Stomach (tissue), 8 donors: ENCODE measurements at regions not wholly inside any gene's neighbourhood (a gene's known extent, or its start where the extent isn't known, plus 50 kb on each side); places are given as distances from the start of the nearest gene placed in this dataset.

Source experiments
- DNase-seq, 2 donors: peaks; one replicate each; pipeline versions ENCODE4 v3.0.0 to v3.0.0-alpha.2; 2013 to 2019
- H3K27ac ChIP-seq, 5 donors: fragments of 200-600 bp in 4 of 5; sonication (generic) in 4 of 5; one replicate each; pipeline ENCODE4 v1.5.1; 2013 to 2019; ENCODE audit warnings: mild to moderate bottlenecking in 1 of 5, moderate library complexity in 1 of 5
- H3K27me3 ChIP-seq, 3 donors: fragments of 200-600 bp; sonication (generic); one replicate each; pipeline ENCODE4 v1.5.1; 2017 to 2019; ENCODE audit warnings: mixed run types in 1 of 3
- H3K36me3 ChIP-seq, 4 donors: fragments of 200-600 bp; sonication (generic); 1 replicate in 3 of 4; 2 replicates in 1 of 4; pipeline ENCODE4 v1.5.1; 2016 to 2019
- H3K4me1 ChIP-seq, 4 donors: fragments of 200-600 bp; sonication (generic); one replicate each; pipeline ENCODE4 v1.5.1; 2016 to 2019
- H3K4me3 ChIP-seq, 4 donors: fragments of 200-600 bp; sonication (generic) in 3 of 4; one replicate each; pipeline ENCODE4 v1.5.1; 2016 to 2019; ENCODE audit warnings: mild to moderate bottlenecking in 1 of 4
- H3K9me3 ChIP-seq, 4 donors: fragments of 200-600 bp; sonication (generic); one replicate each; pipeline ENCODE4 v1.5.1; 2016 to 2019
- CTCF ChIP-seq, 7 experiments: fragments of 450-650 bp in 4 of 7; fragments of 200-600 bp in 3 of 7; sonication (generic) in 3 of 7; IDR thresholded peaks; one replicate each; pipeline ENCODE4 v1.5.1; 2016 to 2019; ENCODE audit warnings: antibody characterized with exemption in 7 of 7, control low read depth in 2 of 7, mild to moderate bottlenecking in 1 of 7
- EP300 ChIP-seq: sonication (generic); formaldehyde crosslinking; IDR thresholded peaks from one replicate; pipeline ENCODE4 v1.6.1; 2017; ENCODE audit warnings: antibody characterized with exemption
- POLR2A ChIP-seq, 4 donors: fragments of 450-650 bp; IDR thresholded peaks; one replicate each; pipeline ENCODE4 v1.6.1; 2016; ENCODE audit warnings: antibody characterized with exemption in 4 of 4, control low read depth in 2 of 4, mild to moderate bottlenecking in 1 of 4, moderate library complexity in 1 of 4
- POLR2AphosphoS5 ChIP-seq, 3 donors: sonication (generic); formaldehyde crosslinking; IDR thresholded peaks; one replicate each; pipeline ENCODE4 v1.6.1; 2016; ENCODE audit warnings: antibody characterized with exemption in 3 of 3
- WGBS, 5 donors: extraction: QIAGEN DNeasy Blood & Tissue Kit in 3 of 5; methylation state at CpG; one replicate each; pipeline versions ENCODE4 v1.1.5 to v1.1.7; 2013 to 2018; 5-methylcytosine and 5-hydroxymethylcytosine counted together
- intact Hi-C: fragments of 100-400 bp; cut with DNase I; formaldehyde crosslinking; loops from one replicate; pipeline ENCODE4 v1.15.1; 2023; ENCODE audit warnings: low total_unique reads
- donor health status: healthy with polysubstance abuse.
- donor health status: Bipolar disorder and iron deficiency.
- donor health status: healthy.

DNA sequence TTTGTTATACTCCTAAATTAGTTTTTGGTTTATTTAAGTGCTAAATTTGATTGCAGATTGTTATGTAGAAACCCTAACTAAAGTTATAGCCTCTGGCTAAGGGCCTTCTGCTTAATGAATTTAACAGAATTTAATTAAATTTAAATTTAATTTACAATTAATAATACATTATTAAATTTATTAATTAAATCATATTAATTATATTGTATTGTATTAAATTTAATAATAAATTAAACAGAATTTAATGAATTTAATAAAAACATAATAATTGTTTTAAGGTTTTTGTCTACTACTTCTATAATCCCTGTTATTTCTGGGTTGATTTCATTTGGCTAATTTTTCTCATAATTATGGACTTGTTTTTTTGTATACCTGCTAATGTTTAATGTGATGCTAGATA is 141.9 kb upstream of the TECRL start:
- Histone ChIP-seq H3K27ac (no peak overlapping the region), H3K4me1 (no peaks in the 10 kb centered on the region), H3K9me3 (no peaks in the 10 kb centered on the region), H3K4me3 (no peak overlapping the region), H3K36me3 (no peaks in the 10 kb centered on the region), H3K27me3 (no peaks in the 10 kb centered on the region)
- intact Hi-C loops, result no loop called here
- DNase-seq, result no peak
- TF ChIP-seq POLR2A (IDR thresholded peaks at IDR 0.05), result no peak
- TF ChIP-seq CTCF (IDR thresholded peaks at IDR 0.05), result no peak
- no peak for TF ChIP-seq EP300
- no peak for TF ChIP-seq POLR2AphosphoS5 (IDR thresholded peaks at IDR 0.05)

DNA sequence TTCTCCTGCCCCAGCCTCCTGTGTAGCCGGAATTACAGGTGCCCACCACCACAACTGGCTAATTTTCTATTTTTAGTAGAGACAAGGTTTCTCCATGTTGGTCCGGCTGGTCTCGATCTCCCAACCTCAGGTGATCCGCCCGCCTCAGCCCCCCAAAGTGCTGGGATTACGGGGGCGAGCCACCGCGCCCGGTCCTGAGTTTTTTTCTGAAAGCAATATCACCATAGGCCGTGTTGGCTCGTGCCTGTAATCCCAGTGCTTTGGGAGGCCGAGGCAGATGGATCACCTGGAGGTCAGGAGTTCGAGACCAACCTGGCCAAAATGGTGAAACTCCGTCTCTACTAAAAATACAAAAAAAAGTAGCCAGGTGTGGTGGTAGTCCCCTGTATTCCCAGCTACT is 136.3 kb upstream of the TECRL start:
- Histone ChIP-seq H3K4me1 (no peaks in the 10 kb centered on the region), H3K27me3 (no peaks in the 10 kb centered on the region), H3K27ac (no peak overlapping the region), H3K4me3 (no peak overlapping the region), H3K36me3 (no peaks in the 10 kb centered on the region), H3K9me3 (no peaks in the 10 kb centered on the region)
- no peak for DNase-seq
- intact Hi-C loops, result no loop called here
- TF ChIP-seq EP300, result no peak
- no peak for TF ChIP-seq POLR2AphosphoS5 (IDR thresholded peaks at IDR 0.05)
- no peak for TF ChIP-seq POLR2A (IDR thresholded peaks at IDR 0.05)
- WGBS, 5 donors, result 92 to 99% (median 94%) methylated on average over 15 of the region's 15 CpGs

DNA sequence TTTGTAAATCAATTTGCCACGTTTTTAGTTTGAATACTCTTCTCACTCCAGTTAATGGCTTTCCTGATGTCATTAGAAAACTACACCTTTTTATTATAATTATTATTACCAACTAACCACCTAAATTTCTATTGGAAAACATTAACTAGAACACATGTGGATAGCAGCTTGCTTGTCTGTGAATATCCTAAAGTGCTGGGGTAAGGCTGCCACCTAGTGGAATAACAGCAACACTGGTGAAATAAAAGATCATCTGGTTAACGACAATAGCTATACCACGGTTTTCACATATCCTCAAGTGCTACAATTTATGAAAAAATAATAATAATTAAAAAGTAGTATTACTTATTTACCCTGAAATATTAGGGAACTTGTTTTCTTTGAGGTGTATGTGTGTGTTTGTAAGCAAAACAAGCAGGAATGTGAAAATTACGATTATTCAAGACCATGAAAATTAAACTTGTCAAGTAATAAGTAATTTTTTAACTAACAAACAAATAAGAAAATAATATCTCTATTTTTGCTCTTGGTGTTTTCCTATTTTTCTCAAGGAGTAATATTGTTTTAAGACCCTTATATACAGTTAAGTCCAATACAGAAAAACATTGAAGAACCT is 130.1 kb upstream of the TECRL start:
- intact Hi-C loops, result no loop called here
- no peak overlapping the region for H3K27ac ChIP-seq
- H3K36me3 ChIP-seq, result no peaks in the 10 kb centered on the region
- H3K4me3 ChIP-seq, result no peak overlapping the region
- no peaks in the 10 kb centered on the region for H3K9me3 ChIP-seq
- TF ChIP-seq POLR2A (IDR thresholded peaks at IDR 0.05), result no peak
- peak in 5 of 7 experiments; percentile 46 to 63 (median 56) for TF ChIP-seq CTCF (IDR thresholded peaks at IDR 0.05)
- no peak for TF ChIP-seq EP300
- no peak for TF ChIP-seq POLR2AphosphoS5 (IDR thresholded peaks at IDR 0.05)
- peaks cover 0 to 5% (median 0%) of the 10 kb centered on the region in 4 donors for H3K4me1 ChIP-seq
- H3K27me3 ChIP-seq, result no peaks in the 10 kb centered on the region
- DNase-seq, result peak; percentile 31 to 86
- WGBS, 5 donors, result 14 to 21% (median 14%) methylated on average over 4 of the region's 4 CpGs

- no peak for DNase-seq
- H3K9me3 ChIP-seq, result no peaks in the 10 kb centered on the region
- 70 to 85% (median 76%) methylated on average over 8 of the region's 8 CpGs for WGBS, 5 donors
- peaks cover 0 to 5% (median 0%) of the 10 kb centered on the region in 4 donors for H3K4me1 ChIP-seq
- TF ChIP-seq POLR2A (IDR thresholded peaks at IDR 0.05) (no peak), CTCF (IDR thresholded peaks at IDR 0.05) (no peak), POLR2AphosphoS5 (IDR thresholded peaks at IDR 0.05) (no peak), EP300 (no peak)
- no peaks in the 10 kb centered on the region for H3K27me3 ChIP-seq
- no peak overlapping the region for H3K27ac ChIP-seq
- no peaks in the 10 kb centered on the region for H3K36me3 ChIP-seq
- intact Hi-C loops, result no loop called here
- H3K4me3 ChIP-seq, result no peak overlapping the region
Measured at GRCh38 chr4:64538219-64538618, 129.0 kb upstream of the TECRL start.

DNA sequence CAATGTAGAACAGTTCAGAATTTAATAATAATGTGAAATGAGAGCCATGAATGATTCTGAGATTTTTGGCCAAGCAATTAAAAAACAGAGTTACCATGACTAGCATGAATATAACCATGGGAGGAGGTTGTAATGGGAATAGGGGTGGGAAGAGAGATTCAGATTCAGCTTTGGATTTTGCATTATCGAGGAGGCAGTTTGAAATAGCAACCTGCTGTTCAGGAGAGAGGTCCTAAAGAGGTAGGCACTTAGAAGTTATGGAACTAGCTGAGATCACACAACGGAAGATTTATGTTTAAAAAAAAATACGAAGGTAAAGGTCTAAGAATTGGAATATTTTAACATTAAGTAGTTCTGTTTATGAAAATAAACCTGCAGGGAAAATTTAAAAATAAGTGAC is 124.4 kb upstream of the TECRL start:
- intact Hi-C loops, result no loop called here
- no peak for TF ChIP-seq EP300
- TF ChIP-seq CTCF (IDR thresholded peaks at IDR 0.05), result no peak
- no peak for TF ChIP-seq POLR2A (IDR thresholded peaks at IDR 0.05)
- TF ChIP-seq POLR2AphosphoS5 (IDR thresholded peaks at IDR 0.05), result no peak
- no peaks in the 10 kb centered on the region for H3K36me3 ChIP-seq
- 81 to 88% (median 82%) methylated on average over 3 of the region's 3 CpGs for WGBS, 5 donors
- no peak overlapping the region for H3K27ac ChIP-seq
- H3K27me3 ChIP-seq, result no peaks in the 10 kb centered on the region
- H3K4me3 ChIP-seq, result no peak overlapping the region
- no peak for DNase-seq
- no peaks in the 10 kb centered on the region for H3K9me3 ChIP-seq
- peaks cover 0 to 3% (median 0%) of the 10 kb centered on the region in 4 donors for H3K4me1 ChIP-seq
